Loucy (cell line): ENCODE measurements at regions not wholly inside any gene's neighbourhood (a gene's known extent, or its start where the extent isn't known, plus 50 kb on each side); places are given as distances from the start of the nearest gene placed in this dataset.

Source experiments
- CTCF ChIP-seq: fragments of 200-600 bp; sonication (generic); conservative IDR thresholded peaks from 2 replicates; pipeline ENCODE4 v1.5.1; 2014; ENCODE audit warnings: mild to moderate bottlenecking, antibody characterized with exemption, low read length
- EZH2phosphoT487 ChIP-seq: fragments of 200-600 bp; IDR thresholded peaks from 2 replicates; pipeline ENCODE4 v1.6.1; 2018; ENCODE audit warnings: antibody characterized with exemption, mild to moderate bottlenecking, moderate library complexity, borderline replicate concordance

GRCh38 chr10:64350665-64351064 lies 829.5 kb downstream of the REEP3 start:
- TF ChIP-seq CTCF = no peak
- TF ChIP-seq EZH2phosphoT487 = no peak
